ENCODE measurements at regions not wholly inside any gene's neighbourhood (a gene's known extent, or its start where the extent isn't known, plus 50 kb on each side); places are given as distances from the start of the nearest gene placed in this dataset.

DNA sequence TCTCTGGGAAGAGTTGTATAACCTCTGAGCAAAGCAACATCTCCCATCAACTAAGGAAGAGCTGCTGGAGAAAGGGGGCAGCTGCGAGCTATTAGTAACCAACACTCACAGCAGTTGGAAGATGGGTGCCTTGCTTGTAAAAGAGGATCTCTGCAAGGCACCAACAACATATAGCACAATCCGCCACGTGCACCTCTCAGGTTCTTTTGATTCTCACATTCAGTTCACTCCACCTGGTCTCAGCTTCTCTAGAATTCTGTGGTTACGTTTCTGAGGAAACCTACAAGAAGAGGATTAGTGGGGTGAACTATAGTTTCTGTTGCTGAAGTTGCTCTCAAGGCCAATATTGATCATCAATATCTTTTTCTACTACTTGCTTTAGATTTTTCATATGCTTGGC is 117.1 kb downstream of the RPS24 start (continued):
- no peak for TF ChIP-seq IRF3 (IDR thresholded peaks at IDR 0.05; ENCODE audit: low read depth, low read length)
- no peak for TF ChIP-seq MEF2A (IDR thresholded peaks at IDR 0.05; ENCODE audit: borderline replicate concordance, low read depth)
- TF ChIP-seq EZH2phosphoT487 (IDR thresholded peaks at IDR 0.05; ENCODE audit: borderline replicate concordance, low read depth), result no peak
- TF ChIP-seq POLR2AphosphoS5 (IDR thresholded peaks at IDR 0.05; ENCODE audit: low read depth, low read length), result no peak
- no peak for TF ChIP-seq SMC3 (IDR thresholded peaks at IDR 0.05; ENCODE audit: low read depth, low read length)
- no peak for TF ChIP-seq FOSL2 (IDR thresholded peaks at IDR 0.05; ENCODE audit: borderline replicate concordance, low read depth)

DNA sequence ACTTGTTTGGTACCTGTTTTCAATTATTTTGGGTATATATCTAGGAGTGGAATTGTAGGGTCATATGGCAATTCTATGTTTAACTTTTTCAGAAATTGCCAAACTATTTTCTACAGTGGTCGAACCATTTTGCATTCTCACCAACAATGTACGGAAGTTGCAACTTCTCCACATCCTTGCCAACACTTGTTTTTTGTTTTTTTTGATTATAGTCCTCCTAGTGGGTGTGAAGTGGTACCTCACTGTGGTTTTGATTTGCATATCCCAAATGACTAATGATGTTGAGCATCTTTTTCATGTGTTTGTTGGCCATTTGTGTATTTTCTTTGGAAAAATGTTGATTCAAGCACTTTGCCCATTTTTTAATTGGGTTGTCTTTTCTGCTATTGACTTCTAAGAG is 122.1 kb downstream of the RPS24 start:
- no peaks in the 10 kb centered on the region; the same call in 1 of the 2 replicates for H3K27me3 ChIP-seq (ENCODE audit: insufficient read depth)
- WGBS (ENCODE audit: low lambda C conversion rate), result 68% methylated on average over 2 of the region's 2 CpGs
- H3F3A ChIP-seq (replicated peaks; ENCODE audit: insufficient read depth), result no peaks in the 10 kb centered on the region
- no peaks in the 10 kb centered on the region for H4K20me1 ChIP-seq (ENCODE audit: insufficient read depth)
- H3K79me2 ChIP-seq (ENCODE audit: insufficient read depth), result no peaks in the 10 kb centered on the region
- TF ChIP-seq FOXM1 (IDR thresholded peaks at IDR 0.05; ENCODE audit: low read depth) (no peak), RAD21 (IDR thresholded peaks at IDR 0.05; ENCODE audit: low read length) (no peak), IRF3 (IDR thresholded peaks at IDR 0.05; ENCODE audit: low read depth, low read length) (no peak), NRF1 (IDR thresholded peaks at IDR 0.05; ENCODE audit: low read depth, low read length) (no peak), SIN3A (IDR thresholded peaks at IDR 0.05; ENCODE audit: borderline replicate concordance, low read depth, low read length) (no peak), POLR2AphosphoS5 (IDR thresholded peaks at IDR 0.05; ENCODE audit: low read depth, low read length) (no peak), FOSL2 (IDR thresholded peaks at IDR 0.05; ENCODE audit: borderline replicate concordance, low read depth) (no peak), JUND (IDR thresholded peaks at IDR 0.05) (no peak), NFIC (IDR thresholded peaks at IDR 0.05; ENCODE audit: borderline replicate concordance) (no peak), YY1 (IDR thresholded peaks at IDR 0.05; ENCODE audit: low read depth) (no peak)
- H3K9me2 ChIP-seq, result no peaks in the 10 kb centered on the region
- no peak overlapping the region for H3K9ac ChIP-seq
- ChIA-PET POLR2A (no interaction called here), CTCF (interaction anchor here (1.3 to 1.9 kb wide), 2 partner anchors 11 to 14 kb away, joined by 4 to 6 read pairs; no protein-coding TSS in a partner anchor)
- H3K9me3 ChIP-seq, result no peaks in the 10 kb centered on the region
- H3K4me2 ChIP-seq, result no peak overlapping the region
- H3K27ac ChIP-seq (ENCODE audit: low read depth in 2 of 2, low read length in 1 of 2), result no peak overlapping the region
- H3K36me3 ChIP-seq (replicated peaks in 1 of 2; ENCODE audit: control insufficient read depth in 1 of 2, insufficient read depth in 2 of 2, low read length in 1 of 2), result no peaks in the 10 kb centered on the region
- no peak overlapping the region for H2AFZ ChIP-seq (ENCODE audit: low read depth)
- no peaks in the 10 kb centered on the region for H3K4me1 ChIP-seq (ENCODE audit: control insufficient read depth in 1 of 2, insufficient read depth in 2 of 2, low read depth in 1 of 2, low read length in 1 of 2)
- no peak overlapping the region for H3K4me3 ChIP-seq (ENCODE audit: low read depth in 2 of 2, low read length in 1 of 2)
- DNase-seq, result no peak

DNA sequence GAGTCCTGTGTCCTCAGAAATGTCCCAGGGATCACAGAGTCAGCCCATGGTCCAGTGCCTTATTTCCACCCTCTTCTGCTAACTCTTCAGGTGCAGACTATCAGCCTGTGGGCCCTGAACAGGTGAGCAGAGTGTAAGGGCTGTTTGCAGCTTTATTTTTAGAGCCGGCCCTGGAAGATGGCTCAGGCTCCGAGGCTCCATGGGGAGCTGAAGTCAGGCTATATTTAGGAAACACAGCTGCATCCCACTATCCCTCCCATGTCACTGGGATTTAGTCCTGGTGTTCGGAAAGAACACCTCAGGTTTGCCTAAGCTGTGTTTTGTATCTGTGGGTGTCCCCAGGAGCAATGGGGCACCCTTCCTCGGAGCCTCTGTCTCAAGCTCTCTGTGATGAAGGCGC is 126.9 kb downstream of the RPS24 start:
- no peak for DNase-seq
- Histone ChIP-seq H3K27ac (ENCODE audit: low read depth in 2 of 2, low read length in 1 of 2) (no peak overlapping the region), H3K79me2 (ENCODE audit: insufficient read depth) (no peaks in the 10 kb centered on the region), H3F3A (replicated peaks; ENCODE audit: insufficient read depth) (no peaks in the 10 kb centered on the region), H3K4me1 (ENCODE audit: control insufficient read depth in 1 of 2, insufficient read depth in 2 of 2, low read depth in 1 of 2, low read length in 1 of 2) (peaks cover 0 to 2% of the 10 kb centered on the region in 2 experiments; a peak in 1 of 4 replicates), H3K27me3 (ENCODE audit: insufficient read depth) (no peaks in the 10 kb centered on the region), H2AFZ (ENCODE audit: low read depth) (no peak overlapping the region), H3K9ac (no peak overlapping the region), H3K4me2 (no peak overlapping the region), H3K9me2 (no peaks in the 10 kb centered on the region), H3K4me3 (ENCODE audit: low read depth in 2 of 2, low read length in 1 of 2) (no peak overlapping the region), H4K20me1 (ENCODE audit: insufficient read depth) (no peaks in the 10 kb centered on the region), H3K9me3 (no peaks in the 10 kb centered on the region), H3K36me3 (replicated peaks in 1 of 2; ENCODE audit: control insufficient read depth in 1 of 2, insufficient read depth in 2 of 2, low read length in 1 of 2) (no peaks in the 10 kb centered on the region)
- ChIA-PET CTCF (interaction anchor here (1.6 kb wide), 1 partner anchor 113 kb away, joined by 13 read pairs; no protein-coding TSS in a partner anchor), POLR2A (no interaction called here)
- 44% methylated on average over 5 of the region's 5 CpGs for WGBS (ENCODE audit: low lambda C conversion rate)
- TF ChIP-seq MEF2A (IDR thresholded peaks at IDR 0.05; ENCODE audit: borderline replicate concordance, low read depth) (no peak), RAD21 (IDR thresholded peaks at IDR 0.05; ENCODE audit: low read length) (no peak), TEAD4 (IDR thresholded peaks at IDR 0.05; ENCODE audit: borderline replicate concordance, insufficient read depth) (no peak), USF1 (IDR thresholded peaks at IDR 0.05; ENCODE audit: borderline replicate concordance, low read depth) (no peak), FOXM1 (IDR thresholded peaks at IDR 0.05; ENCODE audit: low read depth) (no peak), TCF12 (IDR thresholded peaks at IDR 0.05) (no peak), MAX (IDR thresholded peaks at IDR 0.05; ENCODE audit: low read depth) (no peak)
- TF ChIP-seq, protein P1, sequence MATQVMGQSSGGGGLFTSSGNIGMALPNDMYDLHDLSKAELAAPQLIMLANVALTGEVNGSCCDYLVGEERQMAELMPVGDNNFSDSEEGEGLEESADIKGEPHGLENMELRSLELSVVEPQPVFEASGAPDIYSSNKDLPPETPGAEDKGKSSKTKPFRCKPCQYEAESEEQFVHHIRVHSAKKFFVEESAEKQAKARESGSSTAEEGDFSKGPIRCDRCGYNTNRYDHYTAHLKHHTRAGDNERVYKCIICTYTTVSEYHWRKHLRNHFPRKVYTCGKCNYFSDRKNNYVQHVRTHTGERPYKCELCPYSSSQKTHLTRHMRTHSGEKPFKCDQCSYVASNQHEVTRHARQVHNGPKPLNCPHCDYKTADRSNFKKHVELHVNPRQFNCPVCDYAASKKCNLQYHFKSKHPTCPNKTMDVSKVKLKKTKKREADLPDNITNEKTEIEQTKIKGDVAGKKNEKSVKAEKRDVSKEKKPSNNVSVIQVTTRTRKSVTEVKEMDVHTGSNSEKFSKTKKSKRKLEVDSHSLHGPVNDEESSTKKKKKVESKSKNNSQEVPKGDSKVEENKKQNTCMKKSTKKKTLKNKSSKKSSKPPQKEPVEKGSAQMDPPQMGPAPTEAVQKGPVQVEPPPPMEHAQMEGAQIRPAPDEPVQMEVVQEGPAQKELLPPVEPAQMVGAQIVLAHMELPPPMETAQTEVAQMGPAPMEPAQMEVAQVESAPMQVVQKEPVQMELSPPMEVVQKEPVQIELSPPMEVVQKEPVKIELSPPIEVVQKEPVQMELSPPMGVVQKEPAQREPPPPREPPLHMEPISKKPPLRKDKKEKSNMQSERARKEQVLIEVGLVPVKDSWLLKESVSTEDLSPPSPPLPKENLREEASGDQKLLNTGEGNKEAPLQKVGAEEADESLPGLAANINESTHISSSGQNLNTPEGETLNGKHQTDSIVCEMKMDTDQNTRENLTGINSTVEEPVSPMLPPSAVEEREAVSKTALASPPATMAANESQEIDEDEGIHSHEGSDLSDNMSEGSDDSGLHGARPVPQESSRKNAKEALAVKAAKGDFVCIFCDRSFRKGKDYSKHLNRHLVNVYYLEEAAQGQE (IDR thresholded peaks at IDR 0.05; ENCODE audit: low read depth, low read length), result no peak
